Loucy (cell line): ENCODE measurements at regions not wholly inside any gene's neighbourhood (a gene's known extent, or its start where the extent isn't known, plus 50 kb on each side); places are given as distances from the start of the nearest gene placed in this dataset.

Experiments used
- H2AFZ ChIP-seq: fragments of 200-600 bp; sonication (generic); 2 replicates; pipeline ENCODE4 v1.6.0; 2016; ENCODE audit warnings: antibody characterized with exemption, mild to moderate bottlenecking, low read length, moderate library complexity
- H3F3A ChIP-seq: fragments of 200-600 bp; 2 replicates; pipeline ENCODE4 v1.6.0; 2016; ENCODE audit warnings: antibody characterized with exemption, low read depth, mild to moderate bottlenecking
- H3K27me3 ChIP-seq: fragments of 200-600 bp; sonication (generic); 2 replicates; pipeline ENCODE4 v1.6.1; 2014; ENCODE audit warnings: low read length, mild to moderate bottlenecking; ENCODE audit not compliant: insufficient read depth, poor library complexity, severe bottlenecking
- H3K36me3 ChIP-seq: fragments of 200-600 bp; sonication (generic); 2 replicates; pipeline ENCODE4 v1.6.1; 2016; ENCODE audit warnings: low read length; ENCODE audit not compliant: insufficient read depth
- H3K4me1 ChIP-seq: fragments of 200-600 bp; sonication (generic); 2 replicates; pipeline ENCODE4 v1.5.1; 2014; ENCODE audit warnings: low read length, mild to moderate bottlenecking; ENCODE audit not compliant: insufficient read depth, poor library complexity, severe bottlenecking
- H3K4me2 ChIP-seq: fragments of 200-600 bp; sonication (generic); 2 replicates; pipeline ENCODE4 v1.6.0; 2014; ENCODE audit warnings: antibody characterized with exemption, low read length, low read depth, mild to moderate bottlenecking; ENCODE audit not compliant: poor library complexity, severe bottlenecking
- H3K4me3 ChIP-seq: fragments of 200-600 bp; sonication (generic); 2 replicates; pipeline ENCODE4 v1.5.1; 2014; ENCODE audit warnings: low read length, mild to moderate bottlenecking, mixed read lengths; ENCODE audit not compliant: poor library complexity, severe bottlenecking
- H3K79me2 ChIP-seq: fragments of 200-600 bp; sonication (generic); 2 replicates; pipeline ENCODE4 v1.6.1; 2014; ENCODE audit warnings: low read length; ENCODE audit not compliant: insufficient read depth
- H3K9ac ChIP-seq: fragments of 200-600 bp; sonication (generic); 2 replicates; pipeline ENCODE4 v1.6.0; 2014; ENCODE audit warnings: mild to moderate bottlenecking, low read depth, low read length, moderate library complexity; ENCODE audit not compliant: poor library complexity, severe bottlenecking
- H3K9me2 ChIP-seq: fragments of 200-600 bp; sonication (generic); replicated peaks from 2 replicates; pipeline ENCODE4 v1.6.1; 2016; ENCODE audit warnings: low read depth, low read length, mixed read lengths
- H3K9me3 ChIP-seq: fragments of 200-600 bp; sonication (generic); 2 replicates; pipeline ENCODE4 v1.6.1; 2014; ENCODE audit warnings: mild to moderate bottlenecking, antibody characterized with exemption, low read length, low read depth; ENCODE audit not compliant: insufficient read depth
- H4K20me1 ChIP-seq: fragments of 200-600 bp; sonication (generic); 2 replicates; pipeline ENCODE4 v1.6.0; 2014; ENCODE audit warnings: antibody characterized with exemption, low read length, mild to moderate bottlenecking; ENCODE audit not compliant: insufficient read depth, poor library complexity, severe bottlenecking
- EZH2phosphoT487 ChIP-seq: fragments of 200-600 bp; IDR thresholded peaks from 2 replicates; pipeline ENCODE4 v1.6.1; 2018; ENCODE audit warnings: antibody characterized with exemption, mild to moderate bottlenecking, moderate library complexity, borderline replicate concordance
- TF ChIP-seq, protein P1 (sequence below): fragments of 200-600 bp; sonication (generic); conservative IDR thresholded peaks from 2 replicates; pipeline ENCODE4 v1.5.1; 2014; ENCODE audit warnings: mild to moderate bottlenecking, antibody characterized with exemption, low read length

DNA sequence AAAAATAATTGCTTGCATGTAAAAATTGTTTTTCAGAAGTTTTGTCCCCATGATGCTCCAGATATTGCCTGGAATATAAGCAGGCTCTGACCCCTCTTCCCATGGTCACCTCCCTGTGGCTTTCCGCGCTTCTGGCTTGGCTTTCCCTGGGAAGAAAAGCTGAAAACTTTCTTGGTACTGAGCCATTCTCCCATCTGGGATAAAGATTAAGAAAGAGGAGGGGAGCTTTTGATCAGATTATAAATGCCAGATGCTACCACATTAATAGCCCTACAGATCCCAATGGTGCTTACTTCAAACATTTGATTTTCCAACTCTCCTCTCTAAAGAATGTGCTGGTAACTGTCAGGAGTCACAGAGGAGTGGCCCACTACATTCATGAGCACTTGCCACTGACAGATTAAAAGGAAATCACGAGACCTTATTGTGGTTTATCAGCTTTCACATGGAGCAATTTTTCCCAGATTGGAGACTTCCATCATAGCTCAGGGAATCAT lies 54.4 kb upstream of the GAB1 start:
- H3K4me1 ChIP-seq = no peaks in the 10 kb centered on the region
- no peaks in the 10 kb centered on the region for H3K27me3 ChIP-seq
- H3K9me2 ChIP-seq = no peaks in the 10 kb centered on the region
- H3K36me3 ChIP-seq = no peaks in the 10 kb centered on the region
- no peaks in the 10 kb centered on the region for H3F3A ChIP-seq
- no peaks in the 10 kb centered on the region for H4K20me1 ChIP-seq
- TF ChIP-seq, protein P1, sequence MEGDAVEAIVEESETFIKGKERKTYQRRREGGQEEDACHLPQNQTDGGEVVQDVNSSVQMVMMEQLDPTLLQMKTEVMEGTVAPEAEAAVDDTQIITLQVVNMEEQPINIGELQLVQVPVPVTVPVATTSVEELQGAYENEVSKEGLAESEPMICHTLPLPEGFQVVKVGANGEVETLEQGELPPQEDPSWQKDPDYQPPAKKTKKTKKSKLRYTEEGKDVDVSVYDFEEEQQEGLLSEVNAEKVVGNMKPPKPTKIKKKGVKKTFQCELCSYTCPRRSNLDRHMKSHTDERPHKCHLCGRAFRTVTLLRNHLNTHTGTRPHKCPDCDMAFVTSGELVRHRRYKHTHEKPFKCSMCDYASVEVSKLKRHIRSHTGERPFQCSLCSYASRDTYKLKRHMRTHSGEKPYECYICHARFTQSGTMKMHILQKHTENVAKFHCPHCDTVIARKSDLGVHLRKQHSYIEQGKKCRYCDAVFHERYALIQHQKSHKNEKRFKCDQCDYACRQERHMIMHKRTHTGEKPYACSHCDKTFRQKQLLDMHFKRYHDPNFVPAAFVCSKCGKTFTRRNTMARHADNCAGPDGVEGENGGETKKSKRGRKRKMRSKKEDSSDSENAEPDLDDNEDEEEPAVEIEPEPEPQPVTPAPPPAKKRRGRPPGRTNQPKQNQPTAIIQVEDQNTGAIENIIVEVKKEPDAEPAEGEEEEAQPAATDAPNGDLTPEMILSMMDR = no peak
- H3K4me2 ChIP-seq = no peak overlapping the region
- H3K4me3 ChIP-seq = no peak overlapping the region
- no peaks in the 10 kb centered on the region for H3K9me3 ChIP-seq
- H3K79me2 ChIP-seq = no peaks in the 10 kb centered on the region
- no peak overlapping the region for H2AFZ ChIP-seq
- H3K9ac ChIP-seq = no peak overlapping the region

DNA sequence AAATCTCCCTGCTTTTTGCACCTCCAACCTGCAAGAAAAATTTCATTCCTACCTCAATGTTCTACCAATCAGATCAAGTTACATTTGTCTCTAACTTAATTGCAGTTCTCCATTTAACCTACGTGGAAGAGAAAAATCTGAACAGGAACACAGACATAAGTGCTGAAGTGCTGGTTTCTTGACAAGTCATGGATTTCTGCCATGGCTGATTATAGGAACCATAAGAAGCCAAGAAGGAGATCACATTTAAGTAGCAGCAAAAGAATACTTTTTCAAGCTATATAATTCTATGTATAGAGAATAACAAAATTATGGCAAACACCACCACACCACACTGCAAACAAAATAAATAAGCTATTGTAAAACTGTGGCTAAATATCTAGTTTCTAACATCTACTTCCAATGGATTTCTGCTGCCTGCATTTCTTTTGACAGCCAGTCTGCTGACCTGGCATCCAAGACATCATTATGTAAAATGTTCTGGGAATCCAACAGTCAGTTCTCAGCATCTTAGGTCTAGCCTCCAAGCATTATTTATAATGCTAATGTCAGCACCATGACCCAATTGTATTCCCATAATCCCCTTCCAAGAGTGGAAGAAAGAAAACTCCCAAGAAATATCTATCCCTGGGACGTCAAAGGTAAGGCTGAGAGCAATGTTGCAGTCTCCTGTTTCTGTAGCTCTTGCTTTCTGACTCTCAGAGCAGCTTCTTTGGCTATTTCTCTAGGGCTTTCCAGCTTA lies 50.8 kb upstream of the GAB1 start:
- no peaks in the 10 kb centered on the region for H3K79me2 ChIP-seq
- no peak overlapping the region for H3K4me2 ChIP-seq
- H2AFZ ChIP-seq = no peak overlapping the region
- no peak for TF ChIP-seq EZH2phosphoT487
- TF ChIP-seq, protein P1 = no peak
- no peak overlapping the region for H3K9ac ChIP-seq
- H3K9me3 ChIP-seq = no peaks in the 10 kb centered on the region
- H3K4me3 ChIP-seq = no peak overlapping the region
- no peaks in the 10 kb centered on the region for H3K27me3 ChIP-seq
- no peaks in the 10 kb centered on the region for H4K20me1 ChIP-seq
- H3K36me3 ChIP-seq = no peaks in the 10 kb centered on the region
- no peaks in the 10 kb centered on the region for H3K4me1 ChIP-seq
- no peaks in the 10 kb centered on the region for H3F3A ChIP-seq
- no peaks in the 10 kb centered on the region for H3K9me2 ChIP-seq

DNA sequence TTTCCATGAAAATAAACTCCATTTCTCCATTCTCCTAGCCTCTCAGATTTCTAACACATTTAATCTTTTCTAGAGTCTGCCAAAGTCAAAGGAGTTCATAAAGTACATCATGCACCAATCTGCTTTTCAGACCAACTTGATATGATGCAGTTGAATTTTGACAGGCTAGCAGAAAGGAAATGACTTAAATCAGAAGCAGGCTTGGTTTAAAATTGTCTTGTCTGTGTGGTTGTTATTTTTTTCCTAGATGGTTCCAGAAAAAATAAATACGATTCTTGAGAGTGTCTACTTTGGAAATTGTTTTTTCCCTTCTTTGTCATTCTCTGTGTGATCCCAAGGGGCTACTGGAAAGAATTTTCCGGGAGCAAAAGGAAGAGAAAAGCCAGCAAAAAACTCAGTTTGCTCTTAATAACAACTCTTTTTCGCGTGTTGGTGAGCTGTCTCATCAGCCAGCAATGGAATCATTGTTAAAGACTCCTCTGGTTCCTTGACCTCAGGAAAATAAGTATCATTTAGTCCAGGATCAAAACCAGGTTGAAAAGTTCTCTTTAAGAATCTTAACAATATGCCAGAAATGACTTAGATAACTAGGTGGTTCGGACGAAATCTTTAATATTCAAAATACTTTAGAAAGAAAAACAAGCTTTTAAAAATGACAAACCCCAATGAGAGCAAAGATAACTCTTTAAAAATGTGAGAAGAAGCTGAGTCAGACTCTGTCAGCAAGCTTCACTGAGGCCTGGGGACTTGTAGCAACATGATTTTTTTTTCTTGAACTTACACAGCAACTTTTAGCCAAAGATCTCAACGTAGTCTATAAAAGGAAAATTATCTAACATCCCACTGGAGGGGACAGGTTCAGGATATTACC lies 49.7 kb upstream of the GAB1 start:
- TF ChIP-seq, protein P1 = no peak
- no peak for TF ChIP-seq EZH2phosphoT487
- H3K4me2 ChIP-seq = no peak overlapping the region
- no peaks in the 10 kb centered on the region for H3K79me2 ChIP-seq
- no peak overlapping the region for H3K4me3 ChIP-seq
- H3K9ac ChIP-seq = no peak overlapping the region
- no peak overlapping the region for H2AFZ ChIP-seq
- no peaks in the 10 kb centered on the region for H3K27me3 ChIP-seq
- H3K9me3 ChIP-seq = no peaks in the 10 kb centered on the region
- H4K20me1 ChIP-seq = no peaks in the 10 kb centered on the region
- no peaks in the 10 kb centered on the region for H3F3A ChIP-seq
- no peaks in the 10 kb centered on the region for H3K4me1 ChIP-seq
- H3K36me3 ChIP-seq = no peaks in the 10 kb centered on the region
- no peaks in the 10 kb centered on the region for H3K9me2 ChIP-seq
